ENCODE measurements at regions not wholly inside any gene's neighbourhood (a gene's known extent, or its start where the extent isn't known, plus 50 kb on each side); places are given as distances from the start of the nearest gene placed in this dataset.

DNA sequence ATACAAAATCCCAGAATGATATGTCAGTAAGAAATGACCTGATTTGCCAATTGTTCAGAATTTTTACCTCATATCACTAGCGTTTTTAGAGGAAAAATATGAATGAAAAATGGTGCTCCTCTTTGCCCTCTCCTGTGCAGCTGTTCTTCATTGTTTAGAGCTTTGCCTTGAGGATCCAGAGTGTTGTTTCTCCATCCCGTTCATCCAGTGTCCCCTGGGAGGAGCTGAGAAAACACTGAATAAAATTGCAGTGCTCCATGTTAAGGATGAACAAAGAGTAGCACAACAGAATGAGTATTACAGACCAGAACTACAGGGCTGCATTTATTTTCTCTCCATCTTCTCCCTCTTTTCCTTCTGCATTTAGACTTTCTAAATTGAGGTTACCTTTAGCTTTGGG lies 133.1 kb downstream of the ADCYAP1 start:
- TF ChIP-seq PKNOX1 (IDR thresholded peaks at IDR 0.05), result no peak
- TF ChIP-seq FOXK2 (IDR thresholded peaks at IDR 0.05), result no peak
- TF ChIP-seq SP1 (IDR thresholded peaks at IDR 0.05), result no peak
- no peak for TF ChIP-seq FOXM1 (IDR thresholded peaks at IDR 0.05; ENCODE audit: borderline replicate concordance)
- no peak for TF ChIP-seq FOXA1 (IDR thresholded peaks at IDR 0.05)
- TF ChIP-seq ELF4 (IDR thresholded peaks at IDR 0.05), result no peak
- no peak for TF ChIP-seq L3MBTL2 (conservative IDR thresholded peaks at IDR 0.05)
- no peak for TF ChIP-seq TARDBP (IDR thresholded peaks at IDR 0.05)

All from HEK293T (cell line).